Mucosa of stomach (tissue), 1 donor: ENCODE measurements at regions not wholly inside any gene's neighbourhood (a gene's known extent, or its start where the extent isn't known, plus 50 kb on each side); places are given as distances from the start of the nearest gene placed in this dataset.
"Not testable (repeated sequence)": the region's sequence is repeated elsewhere in the genome, so short reads cannot be mapped to it uniquely, and the experiment has no call there.

Experiments used
- H3K27me3 ChIP-seq: one replicate; pipeline ENCODE4 v1.7.0; 2013; ENCODE audit warnings: mild to moderate bottlenecking, low read length; ENCODE audit not compliant: control insufficient read depth, insufficient read depth
- H3K36me3 ChIP-seq: one replicate; pipeline ENCODE4 v1.7.0; 2013; ENCODE audit warnings: low read length; ENCODE audit not compliant: control insufficient read depth, insufficient read depth
- H3K4me1 ChIP-seq: one replicate; pipeline ENCODE4 v1.7.0; 2013; ENCODE audit warnings: mild to moderate bottlenecking, low read length; ENCODE audit not compliant: control insufficient read depth, insufficient read depth
- H3K4me3 ChIP-seq: one replicate; pipeline ENCODE4 v1.7.0; 2013; ENCODE audit warnings: low read length
- H3K9ac ChIP-seq: one replicate; pipeline ENCODE4 v1.7.0; 2013; ENCODE audit warnings: mild to moderate bottlenecking, low read length, moderate library complexity
- H3K9me3 ChIP-seq: one replicate; pipeline ENCODE4 v1.7.0; 2013; ENCODE audit warnings: mild to moderate bottlenecking, low read length, moderate library complexity; ENCODE audit not compliant: control insufficient read depth
- donor health status: Pancreatic carcinoma.

- H3K9ac ChIP-seq, H3K4me1 ChIP-seq, H3K4me3 ChIP-seq, H3K36me3 ChIP-seq, H3K27me3 ChIP-seq, H3K9me3 ChIP-seq: not testable (repeated sequence)
Measured at GRCh38 chr2:111316881-111317549, 196.3 kb downstream of the BCL2L11 start.

DNA sequence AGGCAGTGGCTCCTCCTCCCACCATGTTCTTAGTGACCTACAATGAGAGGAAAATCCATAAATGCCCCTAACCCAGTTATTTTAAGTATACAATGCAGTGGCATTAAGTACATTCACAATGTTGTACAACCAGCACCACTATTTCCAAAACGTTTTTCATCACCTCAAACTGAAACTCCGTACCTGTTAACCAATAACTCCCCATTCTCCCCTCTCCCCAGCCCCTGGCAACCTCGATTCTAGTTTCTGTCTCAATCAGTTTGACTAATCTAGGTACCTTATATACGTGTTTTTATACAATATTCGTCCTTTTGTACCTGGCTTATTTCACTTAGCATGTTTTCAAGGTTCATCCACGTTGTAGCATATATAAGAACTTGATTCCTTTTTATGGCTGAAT lies 198.8 kb downstream of the BCL2L11 start:
- not testable (repeated sequence) for H3K9ac ChIP-seq, H3K27me3 ChIP-seq, H3K36me3 ChIP-seq, H3K4me1 ChIP-seq, H3K4me3 ChIP-seq, H3K9me3 ChIP-seq

- not testable (repeated sequence) for H3K9me3 ChIP-seq
Measured at GRCh38 chr2:111320264-111320663, 199.6 kb downstream of the BCL2L11 start.

DNA sequence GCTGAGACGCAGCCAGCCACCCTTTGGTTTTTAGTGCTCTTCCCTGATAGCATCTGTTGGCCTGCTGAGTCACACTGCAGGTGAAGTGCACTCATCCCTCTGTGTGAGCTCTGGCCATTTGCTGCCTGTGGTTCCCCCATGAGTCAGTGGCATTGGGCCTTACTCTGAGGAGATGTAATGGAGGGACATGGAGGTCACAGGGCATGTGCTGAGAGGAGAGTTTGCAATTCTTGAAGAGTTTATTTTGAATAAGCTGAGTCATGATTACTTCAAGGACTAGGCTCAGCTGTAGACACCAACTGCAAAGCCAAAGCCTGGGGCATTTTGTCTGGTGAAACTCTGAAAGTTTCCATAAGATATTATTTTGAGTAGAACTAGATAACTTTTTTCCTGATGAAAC lies 200.3 kb downstream of the BCL2L11 start:
- H3K36me3 ChIP-seq, H3K27me3 ChIP-seq, H3K9me3 ChIP-seq, H3K4me1 ChIP-seq, H3K9ac ChIP-seq, H3K4me3 ChIP-seq: not testable (repeated sequence)

More at GRCh38 chr2:111320264-111320663, 199.6 kb downstream of the BCL2L11 start:
- H3K36me3 ChIP-seq, H3K4me3 ChIP-seq, H3K9ac ChIP-seq, H3K4me1 ChIP-seq, H3K27me3 ChIP-seq: not testable (repeated sequence)

DNA sequence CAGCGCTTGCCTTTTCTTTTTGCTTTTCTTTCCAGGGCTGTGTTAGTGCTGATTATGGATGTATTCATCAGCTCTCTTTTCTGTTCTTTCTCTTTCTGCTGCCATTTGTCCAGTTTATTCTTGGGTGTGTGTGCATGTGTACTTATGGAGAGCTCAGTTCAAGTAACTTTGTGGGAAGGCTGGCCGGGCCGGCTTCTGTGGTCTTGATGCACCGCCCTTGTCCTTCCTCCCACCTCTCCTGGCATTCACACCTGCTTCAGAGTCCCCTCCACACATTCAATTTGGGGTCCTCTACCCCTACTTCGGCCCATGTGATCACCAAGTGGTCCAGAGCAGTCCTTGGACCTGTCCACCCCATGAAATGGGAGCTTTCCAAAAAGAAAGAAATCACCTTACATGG lies 202.7 kb downstream of the BCL2L11 start:
- not testable (repeated sequence) for H3K4me3 ChIP-seq, H3K9ac ChIP-seq, H3K36me3 ChIP-seq

GRCh38 chr2:111327726-111328125 lies 207.0 kb downstream of the BCL2L11 start:
- not testable (repeated sequence) for H3K4me3 ChIP-seq, H3K27me3 ChIP-seq, H3K4me1 ChIP-seq, H3K36me3 ChIP-seq, H3K9me3 ChIP-seq, H3K9ac ChIP-seq

More for the DNA sequence above, 202.7 kb downstream of the BCL2L11 start:
- H3K27me3 ChIP-seq, H3K4me1 ChIP-seq, H3K9me3 ChIP-seq: not testable (repeated sequence)

DNA sequence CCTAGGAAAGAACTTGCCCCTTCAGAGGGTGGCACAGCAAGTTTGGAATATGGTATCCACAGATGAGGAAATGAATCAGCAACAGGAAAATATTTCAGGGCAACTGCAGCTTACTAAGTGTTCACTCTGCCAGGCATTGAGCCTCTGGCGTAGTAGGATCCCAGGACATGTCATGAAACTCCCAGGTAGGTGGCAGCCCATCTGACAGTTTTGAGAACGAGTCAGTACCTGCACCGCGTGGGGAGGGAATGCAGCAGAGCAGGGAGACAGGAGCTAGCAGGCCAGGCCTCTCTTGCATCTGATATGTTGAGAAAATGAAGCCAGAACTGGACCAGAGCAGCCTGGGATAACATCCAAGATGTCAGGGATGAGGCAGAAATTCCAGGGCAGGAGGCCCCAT lies 208.6 kb downstream of the BCL2L11 start:
- H3K9ac ChIP-seq, H3K9me3 ChIP-seq, H3K36me3 ChIP-seq, H3K4me1 ChIP-seq, H3K4me3 ChIP-seq, H3K27me3 ChIP-seq: not testable (repeated sequence)

DNA sequence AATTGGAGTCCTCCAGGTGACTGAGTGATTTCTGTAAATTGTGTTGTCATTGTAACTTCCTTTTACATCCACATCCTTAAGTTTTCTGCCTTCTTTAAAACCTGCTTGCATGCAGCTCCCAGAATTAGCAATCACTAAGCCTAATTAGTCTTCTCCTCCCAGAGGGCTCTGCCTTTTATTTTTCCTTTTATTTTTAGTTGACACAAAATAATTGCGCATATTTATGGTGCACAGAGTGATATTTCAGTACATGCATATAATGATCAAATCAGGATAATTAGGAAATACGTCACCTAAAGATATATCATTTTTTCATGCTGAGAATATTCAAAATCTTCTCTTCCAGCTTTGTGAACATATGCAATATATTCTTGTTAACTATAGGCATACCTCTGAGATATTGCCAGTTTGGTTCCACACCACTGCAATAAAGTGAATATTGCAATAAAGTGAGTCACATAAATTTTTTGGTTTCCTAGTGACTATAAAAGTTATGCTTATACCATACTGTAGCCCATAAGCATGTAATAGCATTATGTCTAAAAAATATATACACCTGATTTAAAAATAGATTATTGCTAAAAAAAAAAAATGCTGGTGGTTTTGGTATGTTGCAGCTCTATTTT lies 210.5 kb downstream of the BCL2L11 start:
- not testable (repeated sequence) for H3K4me1 ChIP-seq, H3K9me3 ChIP-seq, H3K27me3 ChIP-seq, H3K4me3 ChIP-seq, H3K9ac ChIP-seq, H3K36me3 ChIP-seq

GRCh38 chr2:111335220-111335907 lies 214.7 kb downstream of the BCL2L11 start:
- not testable (repeated sequence) for H3K27me3 ChIP-seq, H3K4me3 ChIP-seq, H3K9me3 ChIP-seq, H3K4me1 ChIP-seq, H3K9ac ChIP-seq, H3K36me3 ChIP-seq

- H3K4me1 ChIP-seq, H3K36me3 ChIP-seq, H3K9me3 ChIP-seq, H3K27me3 ChIP-seq, H3K4me3 ChIP-seq, H3K9ac ChIP-seq: not testable (repeated sequence)
Measured at GRCh38 chr2:111338474-111338873, 217.8 kb downstream of the BCL2L11 start.

- H3K4me1 ChIP-seq, H3K4me3 ChIP-seq, H3K27me3 ChIP-seq, H3K9me3 ChIP-seq, H3K9ac ChIP-seq, H3K36me3 ChIP-seq: not testable (repeated sequence)
Measured at GRCh38 chr2:111339476-111339875, 218.8 kb downstream of the BCL2L11 start.

DNA sequence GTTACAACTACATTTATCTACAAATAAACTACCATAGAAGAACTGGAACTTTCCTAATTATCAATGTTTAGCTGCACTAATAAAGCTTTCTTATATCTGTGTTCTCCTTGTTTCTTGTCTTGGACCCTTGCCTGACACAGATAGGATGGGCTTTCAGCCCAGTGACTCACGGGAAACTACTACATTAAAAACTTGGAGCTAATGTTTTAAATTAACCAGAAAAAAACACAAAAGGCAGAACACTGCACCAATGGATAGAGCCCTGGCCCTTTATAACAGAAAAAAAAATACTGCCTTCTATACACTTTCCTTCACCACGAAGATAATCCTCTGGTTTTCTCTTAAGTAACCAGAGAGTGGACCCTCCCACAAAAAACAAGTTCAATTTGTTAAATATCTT lies 223.9 kb downstream of the BCL2L11 start:
- not testable (repeated sequence) for H3K9me3 ChIP-seq, H3K4me3 ChIP-seq, H3K36me3 ChIP-seq, H3K4me1 ChIP-seq, H3K9ac ChIP-seq, H3K27me3 ChIP-seq
